Stomach (tissue), 8 donors: ENCODE measurements at regions not wholly inside any gene's neighbourhood (a gene's known extent, or its start where the extent isn't known, plus 50 kb on each side); places are given as distances from the start of the nearest gene placed in this dataset.

Experiments
- DNase-seq, 2 donors: peaks; one replicate each; pipeline versions ENCODE4 v3.0.0 to v3.0.0-alpha.2; 2013 to 2019
- H3K27ac ChIP-seq, 5 donors: fragments of 200-600 bp in 4 of 5; sonication (generic) in 4 of 5; one replicate each; pipeline ENCODE4 v1.5.1; 2013 to 2019; ENCODE audit warnings: mild to moderate bottlenecking in 1 of 5, moderate library complexity in 1 of 5
- H3K27me3 ChIP-seq, 3 donors: fragments of 200-600 bp; sonication (generic); one replicate each; pipeline ENCODE4 v1.5.1; 2017 to 2019; ENCODE audit warnings: mixed run types in 1 of 3
- H3K36me3 ChIP-seq, 4 donors: fragments of 200-600 bp; sonication (generic); 1 replicate in 3 of 4; 2 replicates in 1 of 4; pipeline ENCODE4 v1.5.1; 2016 to 2019
- H3K4me1 ChIP-seq, 4 donors: fragments of 200-600 bp; sonication (generic); one replicate each; pipeline ENCODE4 v1.5.1; 2016 to 2019
- H3K4me3 ChIP-seq, 4 donors: fragments of 200-600 bp; sonication (generic) in 3 of 4; one replicate each; pipeline ENCODE4 v1.5.1; 2016 to 2019; ENCODE audit warnings: mild to moderate bottlenecking in 1 of 4
- H3K9me3 ChIP-seq, 4 donors: fragments of 200-600 bp; sonication (generic); one replicate each; pipeline ENCODE4 v1.5.1; 2016 to 2019
- EP300 ChIP-seq: sonication (generic); formaldehyde crosslinking; IDR thresholded peaks from one replicate; pipeline ENCODE4 v1.6.1; 2017; ENCODE audit warnings: antibody characterized with exemption
- POLR2A ChIP-seq, 4 donors: fragments of 450-650 bp; IDR thresholded peaks; one replicate each; pipeline ENCODE4 v1.6.1; 2016; ENCODE audit warnings: antibody characterized with exemption in 4 of 4, control low read depth in 2 of 4, mild to moderate bottlenecking in 1 of 4, moderate library complexity in 1 of 4
- POLR2AphosphoS5 ChIP-seq, 3 donors: sonication (generic); formaldehyde crosslinking; IDR thresholded peaks; one replicate each; pipeline ENCODE4 v1.6.1; 2016; ENCODE audit warnings: antibody characterized with exemption in 3 of 3
- WGBS, 5 donors: extraction: QIAGEN DNeasy Blood & Tissue Kit in 3 of 5; methylation state at CpG; one replicate each; pipeline versions ENCODE4 v1.1.5 to v1.1.7; 2013 to 2018; 5-methylcytosine and 5-hydroxymethylcytosine counted together
- intact Hi-C: fragments of 100-400 bp; cut with DNase I; formaldehyde crosslinking; loops from one replicate; pipeline ENCODE4 v1.15.1; 2023; ENCODE audit warnings: low total_unique reads
- TF ChIP-seq, protein P1 (sequence below), 7 experiments: fragments of 450-650 bp in 4 of 7; fragments of 200-600 bp in 3 of 7; sonication (generic) in 3 of 7; IDR thresholded peaks; one replicate each; pipeline ENCODE4 v1.5.1; 2016 to 2019; ENCODE audit warnings: antibody characterized with exemption in 7 of 7, control low read depth in 2 of 7, mild to moderate bottlenecking in 1 of 7
- donor health status: healthy with polysubstance abuse.
- donor health status: Bipolar disorder and iron deficiency.
- donor health status: healthy.

DNA sequence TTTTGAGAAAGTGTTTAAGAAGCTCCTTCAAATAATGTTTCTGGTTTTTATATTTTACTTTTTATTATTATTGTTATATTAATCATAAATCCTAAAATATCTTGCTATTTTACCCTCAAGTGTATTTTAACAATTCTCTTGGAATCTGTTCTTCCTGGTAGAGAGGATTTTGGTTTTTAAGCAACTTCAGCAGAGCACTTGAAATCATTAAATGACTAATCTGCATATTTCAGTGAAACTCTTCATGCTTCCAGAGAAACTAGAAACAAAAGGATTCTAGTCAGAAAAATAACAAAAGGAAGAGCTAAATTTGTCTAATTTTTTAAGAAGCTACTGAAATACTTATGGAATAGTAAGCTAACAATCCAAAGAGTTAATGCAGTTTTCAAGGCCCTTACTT lies 1057.3 kb downstream of the TLE1 start:
- no peak overlapping the region for H3K27ac ChIP-seq
- no peak overlapping the region for H3K4me3 ChIP-seq
- H3K27me3 ChIP-seq, result no peaks in the 10 kb centered on the region
- TF ChIP-seq, protein P1, sequence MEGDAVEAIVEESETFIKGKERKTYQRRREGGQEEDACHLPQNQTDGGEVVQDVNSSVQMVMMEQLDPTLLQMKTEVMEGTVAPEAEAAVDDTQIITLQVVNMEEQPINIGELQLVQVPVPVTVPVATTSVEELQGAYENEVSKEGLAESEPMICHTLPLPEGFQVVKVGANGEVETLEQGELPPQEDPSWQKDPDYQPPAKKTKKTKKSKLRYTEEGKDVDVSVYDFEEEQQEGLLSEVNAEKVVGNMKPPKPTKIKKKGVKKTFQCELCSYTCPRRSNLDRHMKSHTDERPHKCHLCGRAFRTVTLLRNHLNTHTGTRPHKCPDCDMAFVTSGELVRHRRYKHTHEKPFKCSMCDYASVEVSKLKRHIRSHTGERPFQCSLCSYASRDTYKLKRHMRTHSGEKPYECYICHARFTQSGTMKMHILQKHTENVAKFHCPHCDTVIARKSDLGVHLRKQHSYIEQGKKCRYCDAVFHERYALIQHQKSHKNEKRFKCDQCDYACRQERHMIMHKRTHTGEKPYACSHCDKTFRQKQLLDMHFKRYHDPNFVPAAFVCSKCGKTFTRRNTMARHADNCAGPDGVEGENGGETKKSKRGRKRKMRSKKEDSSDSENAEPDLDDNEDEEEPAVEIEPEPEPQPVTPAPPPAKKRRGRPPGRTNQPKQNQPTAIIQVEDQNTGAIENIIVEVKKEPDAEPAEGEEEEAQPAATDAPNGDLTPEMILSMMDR (IDR thresholded peaks at IDR 0.05), result no peak
- TF ChIP-seq EP300, result no peak
- no peak for TF ChIP-seq POLR2AphosphoS5 (IDR thresholded peaks at IDR 0.05)
- TF ChIP-seq POLR2A (IDR thresholded peaks at IDR 0.05), result no peak
- H3K4me1 ChIP-seq, result no peaks in the 10 kb centered on the region
- peaks cover 0 to 21% (median 10%) of the 10 kb centered on the region in 4 donors for H3K9me3 ChIP-seq
- no peaks in the 10 kb centered on the region for H3K36me3 ChIP-seq
- no peak for DNase-seq
- intact Hi-C loops, result no loop called here

DNA sequence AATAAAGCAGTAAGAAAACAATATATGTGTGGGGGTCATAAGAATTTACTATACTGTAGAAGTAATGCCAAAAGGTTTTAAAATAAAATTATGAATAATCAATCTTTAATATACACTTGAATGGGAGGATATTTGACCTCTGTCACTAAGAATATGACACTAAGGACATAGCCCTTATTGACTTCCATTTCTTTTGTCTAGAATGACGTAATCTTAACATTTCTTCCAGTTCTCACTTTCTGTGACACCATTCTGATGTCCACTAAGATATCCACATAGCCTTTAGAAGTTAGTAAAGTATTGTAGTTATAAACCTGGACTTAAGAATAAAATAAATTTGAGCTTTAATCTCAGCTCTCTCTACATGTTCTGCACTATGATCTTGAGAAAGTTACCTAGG lies 1050.7 kb downstream of the TLE4 start:
- no peak overlapping the region for H3K4me3 ChIP-seq
- H3K27ac ChIP-seq, result no peak overlapping the region
- no peaks in the 10 kb centered on the region for H3K9me3 ChIP-seq
- H3K4me1 ChIP-seq, result no peaks in the 10 kb centered on the region
- no peaks in the 10 kb centered on the region for H3K27me3 ChIP-seq
- intact Hi-C loops, result no loop called here
- WGBS, 5 donors, result 34 to 64% (median 53%) methylated on average over 1 of the region's 1 CpG
- DNase-seq, result no peak
- H3K36me3 ChIP-seq, result no peaks in the 10 kb centered on the region
- TF ChIP-seq, protein P1 (IDR thresholded peaks at IDR 0.05), result no peak
- TF ChIP-seq POLR2A (IDR thresholded peaks at IDR 0.05) (no peak), POLR2AphosphoS5 (IDR thresholded peaks at IDR 0.05) (no peak), EP300 (no peak)

DNA sequence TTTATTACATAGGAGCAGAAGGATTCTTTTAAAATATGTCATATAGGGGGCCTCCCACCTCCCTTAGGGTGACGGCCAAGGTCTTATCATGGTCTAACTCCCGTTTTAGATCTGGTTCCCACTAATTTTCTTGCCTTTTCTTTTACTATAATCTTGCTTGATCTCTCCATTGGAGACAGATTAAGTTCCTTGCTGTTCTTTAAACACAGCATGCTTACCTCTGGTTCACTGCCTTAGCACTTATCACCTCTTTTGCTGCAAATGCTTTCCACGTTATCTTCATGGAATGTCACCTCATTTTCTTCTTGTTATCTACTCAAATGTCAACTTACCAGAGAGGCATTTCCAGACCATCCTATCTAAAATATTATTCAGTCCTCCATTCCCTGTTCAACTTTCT lies 1047.6 kb downstream of the TLE4 start:
- Histone ChIP-seq H3K27me3 (no peaks in the 10 kb centered on the region), H3K27ac (no peak overlapping the region), H3K4me3 (no peak overlapping the region), H3K4me1 (no peaks in the 10 kb centered on the region), H3K9me3 (no peaks in the 10 kb centered on the region), H3K36me3 (no peaks in the 10 kb centered on the region)
- DNase-seq, result no peak
- intact Hi-C loops, result no loop called here
- TF ChIP-seq POLR2AphosphoS5 (IDR thresholded peaks at IDR 0.05), result no peak
- no peak for TF ChIP-seq EP300
- TF ChIP-seq POLR2A (IDR thresholded peaks at IDR 0.05), result no peak
- TF ChIP-seq, protein P1 (IDR thresholded peaks at IDR 0.05), result no peak
- WGBS, 5 donors, result 24 to 43% (median 32%) methylated on average over 3 of the region's 3 CpGs

DNA sequence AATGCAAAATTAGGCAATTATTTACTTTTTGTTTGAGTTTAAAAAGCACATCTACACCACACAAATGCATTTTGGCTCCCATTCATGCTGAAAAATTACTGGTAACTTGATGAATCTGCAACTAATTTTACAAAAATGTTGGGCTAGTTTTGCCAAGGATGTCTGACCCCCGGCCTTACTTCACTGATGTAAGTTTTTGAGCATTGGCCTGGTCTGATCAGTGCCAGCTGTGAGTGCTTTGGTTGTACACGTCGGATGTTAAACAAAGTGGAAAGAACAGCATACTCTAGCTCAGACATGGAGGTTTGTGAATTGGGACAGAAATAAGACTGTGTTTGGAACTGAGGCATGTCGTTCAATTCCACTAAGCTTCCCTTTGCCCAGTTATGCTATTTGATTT lies 1044.2 kb downstream of the TLE4 start:
- DNase-seq, result peak in 1 of 2 donors; percentile 28
- Histone ChIP-seq H3K27me3 (no peaks in the 10 kb centered on the region), H3K9me3 (no peaks in the 10 kb centered on the region), H3K4me1 (no peaks in the 10 kb centered on the region), H3K36me3 (no peaks in the 10 kb centered on the region), H3K27ac (no peak overlapping the region), H3K4me3 (no peak overlapping the region)
- intact Hi-C loops, result no loop called here
- 55 to 69% (median 56%) methylated on average over 4 of the region's 4 CpGs for WGBS, 5 donors
- TF ChIP-seq POLR2AphosphoS5 (IDR thresholded peaks at IDR 0.05) (no peak), POLR2A (IDR thresholded peaks at IDR 0.05) (no peak), EP300 (no peak)
- TF ChIP-seq, protein P1 (IDR thresholded peaks at IDR 0.05), result no peak
